GM12873 (cell line): ENCODE measurements at regions not wholly inside any gene's neighbourhood (a gene's known extent, or its start where the extent isn't known, plus 50 kb on each side); places are given as distances from the start of the nearest gene placed in this dataset.

Source experiments
- TF ChIP-seq, protein P1 (sequence below): IDR thresholded peaks from 2 replicates; pipeline ENCODE4 v1.5.1; 2012; ENCODE audit warnings: low read depth, mild to moderate bottlenecking, moderate library complexity, low read length, control low read depth; ENCODE audit not compliant: insufficient read depth; ENCODE audit errors: missing control alignments

DNA sequence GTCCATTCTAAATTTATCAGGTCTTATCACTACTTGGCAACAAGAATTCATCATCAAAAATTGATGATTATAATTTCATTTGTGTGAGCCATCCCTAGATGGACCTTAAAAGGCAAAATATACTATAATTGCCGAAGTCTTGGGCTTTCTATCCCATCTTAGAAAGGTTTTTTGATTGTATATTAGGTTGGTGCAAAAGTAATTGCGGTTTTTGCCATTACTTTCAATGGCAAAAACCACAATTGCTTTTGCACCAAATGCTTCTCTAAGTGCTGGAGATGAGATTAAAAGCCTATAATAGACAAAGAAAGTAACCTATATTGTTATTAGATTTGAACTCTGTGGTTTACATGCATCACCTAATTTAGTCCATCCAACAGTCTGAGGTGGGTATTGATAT is 612.9 kb downstream of the ZNF385D start:
- TF ChIP-seq, protein P1, sequence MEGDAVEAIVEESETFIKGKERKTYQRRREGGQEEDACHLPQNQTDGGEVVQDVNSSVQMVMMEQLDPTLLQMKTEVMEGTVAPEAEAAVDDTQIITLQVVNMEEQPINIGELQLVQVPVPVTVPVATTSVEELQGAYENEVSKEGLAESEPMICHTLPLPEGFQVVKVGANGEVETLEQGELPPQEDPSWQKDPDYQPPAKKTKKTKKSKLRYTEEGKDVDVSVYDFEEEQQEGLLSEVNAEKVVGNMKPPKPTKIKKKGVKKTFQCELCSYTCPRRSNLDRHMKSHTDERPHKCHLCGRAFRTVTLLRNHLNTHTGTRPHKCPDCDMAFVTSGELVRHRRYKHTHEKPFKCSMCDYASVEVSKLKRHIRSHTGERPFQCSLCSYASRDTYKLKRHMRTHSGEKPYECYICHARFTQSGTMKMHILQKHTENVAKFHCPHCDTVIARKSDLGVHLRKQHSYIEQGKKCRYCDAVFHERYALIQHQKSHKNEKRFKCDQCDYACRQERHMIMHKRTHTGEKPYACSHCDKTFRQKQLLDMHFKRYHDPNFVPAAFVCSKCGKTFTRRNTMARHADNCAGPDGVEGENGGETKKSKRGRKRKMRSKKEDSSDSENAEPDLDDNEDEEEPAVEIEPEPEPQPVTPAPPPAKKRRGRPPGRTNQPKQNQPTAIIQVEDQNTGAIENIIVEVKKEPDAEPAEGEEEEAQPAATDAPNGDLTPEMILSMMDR = no peak

DNA sequence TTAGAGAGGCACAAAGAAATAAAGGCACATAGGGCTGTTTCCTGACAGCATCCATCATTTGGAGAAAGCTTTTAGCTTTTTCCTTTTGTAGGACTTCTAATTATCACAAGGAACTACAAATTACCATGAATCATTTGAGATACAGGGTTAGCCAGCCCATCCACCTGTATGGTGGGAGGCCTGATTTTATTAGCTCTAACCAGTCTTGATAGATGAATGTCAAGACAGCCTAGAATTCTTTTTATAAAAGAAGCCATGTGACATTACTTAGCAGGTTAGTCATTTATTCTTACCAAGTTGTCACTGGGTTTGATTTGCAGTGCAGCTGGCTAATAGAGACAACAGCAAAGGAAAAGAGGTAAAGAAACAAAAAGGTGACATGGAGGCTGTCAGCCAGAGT is 618.1 kb downstream of the ZNF385D start:
- TF ChIP-seq, protein P1 = no peak

DNA sequence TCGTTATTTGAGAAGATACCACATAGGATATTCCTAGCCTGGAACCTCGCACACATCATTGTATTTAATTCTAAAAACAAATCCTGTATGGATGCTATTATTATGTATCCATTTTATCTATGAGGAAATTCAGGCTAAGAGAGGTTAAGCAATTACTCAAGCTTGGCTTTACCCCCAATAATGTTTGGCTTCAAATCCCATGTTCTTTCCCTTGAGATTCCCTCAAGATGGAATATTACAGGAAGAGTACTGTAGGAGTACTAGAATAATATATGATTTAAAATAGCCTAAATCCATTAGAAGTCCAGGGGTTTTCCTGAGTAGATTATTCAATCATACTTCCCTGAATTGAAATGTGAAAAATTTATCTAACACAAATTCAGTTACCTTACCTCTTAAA is 630.2 kb downstream of the ZNF385D start:
- TF ChIP-seq, protein P1 = no peak

DNA sequence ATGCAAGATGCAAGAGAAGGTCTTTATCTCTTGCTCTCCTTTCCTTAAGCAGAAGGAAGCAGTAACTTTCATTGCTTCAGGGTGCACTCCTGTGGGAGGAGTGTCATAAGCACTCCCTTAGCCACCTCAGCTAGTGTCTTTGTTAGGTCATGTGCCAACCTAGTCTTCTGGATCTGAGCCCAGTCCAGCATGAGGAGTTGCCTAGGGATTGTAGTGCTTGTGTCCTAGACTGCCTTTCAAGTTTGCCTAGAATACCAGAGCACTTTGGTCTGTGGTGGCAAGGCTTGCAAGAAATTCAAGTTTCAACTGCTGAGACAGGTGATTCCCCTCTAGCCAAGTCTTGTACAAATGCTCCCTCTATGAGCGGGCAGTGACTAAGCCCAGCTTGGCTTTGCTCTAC is 633.6 kb downstream of the ZNF385D start:
- TF ChIP-seq, protein P1 = no peak

DNA sequence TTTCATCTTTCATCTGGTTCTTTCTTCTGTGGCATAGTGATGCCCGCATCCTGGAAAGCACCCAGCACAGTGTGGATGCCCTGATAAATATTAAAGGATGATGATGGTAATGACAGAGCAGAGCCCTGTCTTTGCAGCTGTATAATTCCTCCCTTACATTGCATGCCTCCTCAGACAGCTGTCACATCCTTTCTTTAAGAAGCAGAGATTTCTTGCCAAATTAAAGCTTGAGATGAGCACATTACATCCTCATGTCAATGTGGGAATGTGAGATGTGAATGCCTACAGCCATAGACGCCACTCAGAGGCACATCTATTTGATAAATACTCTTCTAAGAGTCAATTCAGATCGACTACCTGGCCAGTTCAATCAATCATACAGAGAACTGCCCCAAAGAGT is 642.0 kb downstream of the ZNF385D start:
- TF ChIP-seq, protein P1 = no peak

DNA sequence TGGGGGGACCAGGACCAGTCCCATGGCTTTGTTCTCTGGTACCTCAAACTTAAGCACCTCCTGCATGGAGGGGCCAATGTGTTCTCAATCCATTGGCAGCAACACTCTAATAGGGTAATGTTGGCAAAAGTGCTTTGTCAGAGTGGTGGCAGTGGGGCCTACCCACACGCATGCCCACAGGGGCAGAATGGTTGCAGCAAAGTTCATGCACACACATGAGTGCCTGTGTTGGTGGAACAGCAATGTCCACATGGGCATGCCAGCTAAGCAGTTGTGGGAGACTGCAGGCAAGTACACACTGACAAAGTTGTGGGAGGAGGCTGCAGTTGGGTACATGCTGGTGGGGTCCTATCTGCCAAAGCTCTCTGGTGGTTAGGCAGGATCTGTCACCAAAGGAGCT is 645.2 kb downstream of the ZNF385D start:
- TF ChIP-seq, protein P1 = no peak

DNA sequence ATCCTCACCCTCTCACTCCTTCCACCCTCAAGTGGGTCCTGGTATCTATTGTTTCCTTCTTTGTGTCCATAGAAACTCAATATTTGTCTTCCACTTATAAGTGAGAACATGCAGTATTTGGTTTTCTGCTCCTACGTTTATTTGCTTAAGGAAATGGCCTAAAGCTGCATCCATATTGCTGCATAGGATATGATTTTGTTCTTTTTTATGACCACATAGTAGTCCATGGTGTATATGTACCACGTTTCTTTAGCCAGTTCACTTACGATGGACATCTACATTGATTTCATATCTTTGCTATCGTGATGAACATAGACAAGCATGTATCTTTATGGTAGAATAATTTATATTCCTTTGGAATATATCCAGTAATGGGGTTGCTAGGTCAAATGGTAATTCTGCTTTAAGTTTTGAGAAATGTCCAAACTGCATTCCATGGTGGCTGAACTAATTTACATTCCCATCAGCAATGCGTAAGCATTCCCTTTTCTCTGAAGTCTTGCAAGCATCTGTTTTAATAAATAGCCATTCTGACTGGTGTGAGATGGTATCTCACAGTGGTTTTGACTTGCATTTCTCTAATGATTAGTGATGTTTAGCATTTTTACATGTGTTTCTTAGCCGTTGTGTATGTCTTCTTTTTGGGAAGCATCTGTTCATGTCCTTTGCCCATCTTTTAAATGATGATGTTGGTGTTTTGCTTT is 650.2 kb downstream of the ZNF385D start:
- TF ChIP-seq, protein P1 = no peak

DNA sequence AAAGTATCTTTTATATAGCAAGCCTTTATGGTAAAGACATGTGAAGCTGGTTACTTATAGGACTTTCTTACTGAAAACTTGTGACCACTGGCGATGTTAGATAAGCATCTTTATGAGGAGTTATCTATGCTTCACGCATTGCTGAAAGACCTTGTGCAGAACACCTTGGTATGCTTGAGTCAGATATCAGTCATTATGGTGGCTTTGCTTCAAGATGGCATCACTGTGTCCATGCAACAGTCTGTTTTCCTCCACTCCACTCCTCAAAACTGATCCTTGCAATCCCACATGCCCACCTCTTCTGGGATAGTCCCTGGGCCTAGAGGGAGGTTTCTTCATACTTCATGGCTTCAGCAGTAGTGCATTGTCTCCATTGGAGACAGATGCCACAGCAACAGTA is 656.3 kb downstream of the ZNF385D start:
- TF ChIP-seq, protein P1 = no peak
